ENCODE measurements at regions not wholly inside any gene's neighbourhood (a gene's known extent, or its start where the extent isn't known, plus 50 kb on each side); places are given as distances from the start of the nearest gene placed in this dataset.
"Not testable (repeated sequence)": the region's sequence is repeated elsewhere in the genome, so short reads cannot be mapped to it uniquely, and the experiment has no call there.

DNA sequence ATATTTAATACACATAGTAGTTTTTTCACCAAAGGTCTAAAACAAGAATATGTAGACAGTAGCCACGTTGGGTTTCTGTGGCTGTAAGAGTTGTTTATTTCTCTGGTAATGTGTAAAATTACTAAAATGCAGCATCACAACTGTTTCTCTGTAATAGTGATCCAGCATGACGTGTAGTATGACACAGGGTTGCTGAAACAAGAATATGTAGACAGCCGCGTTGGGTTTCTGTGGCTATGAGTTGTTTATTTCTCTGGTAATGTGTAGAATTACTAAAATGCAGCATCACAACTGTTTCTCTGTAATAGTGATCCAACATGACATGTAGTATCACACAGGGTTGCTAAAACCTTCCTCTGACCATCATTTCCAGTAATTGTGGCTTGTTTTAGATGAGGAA is 153.6 kb upstream of the ZNF717 start:
- intact Hi-C loops (cut with DNase I; ENCODE audit: low total_unique reads) = no loop called here
- TF ChIP-seq CTCF (IDR thresholded peaks at IDR 0.05) (no peak), POLR2AphosphoS5 (IDR thresholded peaks at IDR 0.05) (no peak), POLR2A (IDR thresholded peaks at IDR 0.05) (no peak)

GRCh38 chr3:75951941-75952340 is 166.6 kb upstream of the ZNF717 start:
- DNase-seq (ENCODE audit: low spot score in 2 of 2) = no peak
- H3K27ac ChIP-seq = no peak overlapping the region
- no peak overlapping the region for H3K4me3 ChIP-seq
- no peak for TF ChIP-seq CTCF (IDR thresholded peaks at IDR 0.05)
- no peak for TF ChIP-seq POLR2AphosphoS5 (IDR thresholded peaks at IDR 0.05)
- no peak for TF ChIP-seq POLR2A (IDR thresholded peaks at IDR 0.05)
- intact Hi-C loops (cut with DNase I; ENCODE audit: low total_unique reads) = no loop called here
- no peaks in the 10 kb centered on the region for H3K36me3 ChIP-seq
- no peaks in the 10 kb centered on the region for H3K9me3 ChIP-seq
- H3K27me3 ChIP-seq = no peaks in the 10 kb centered on the region
- no peaks in the 10 kb centered on the region for H3K4me1 ChIP-seq

More for the DNA sequence above, 153.6 kb upstream of the ZNF717 start:
- no peak for DNase-seq (ENCODE audit: low spot score in 2 of 2)
- Histone ChIP-seq H3K4me3 (no peak overlapping the region), H3K4me1 (no peaks in the 10 kb centered on the region), H3K9me3 (no peaks in the 10 kb centered on the region), H3K27ac (no peak overlapping the region), H3K36me3 (no peaks in the 10 kb centered on the region), H3K27me3 (no peaks in the 10 kb centered on the region)

DNA sequence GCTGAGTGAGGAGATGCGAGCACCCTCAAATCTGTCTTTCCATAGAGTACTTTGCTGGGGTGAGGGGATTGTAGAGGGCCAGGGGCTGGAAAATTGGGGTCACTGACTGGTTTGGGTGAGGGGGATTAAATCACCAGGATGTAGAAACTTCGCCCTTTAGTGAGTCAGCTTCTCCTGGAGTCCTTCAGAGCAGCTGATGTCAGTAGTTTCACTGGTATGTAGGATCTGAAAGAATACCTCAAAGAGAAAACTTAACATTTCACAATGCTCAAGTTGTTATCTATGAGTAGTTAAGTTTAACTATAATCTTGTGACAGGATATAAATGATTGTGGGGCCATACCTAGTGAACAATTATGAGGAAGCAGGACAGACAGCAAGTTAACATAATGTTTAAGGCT is 174.7 kb upstream of the ZNF717 start:
- H3K27me3 ChIP-seq; H3K9me3 ChIP-seq; H3K36me3 ChIP-seq; H3K4me3 ChIP-seq; intact Hi-C loops (cut with DNase I; ENCODE audit: low total_unique reads); H3K4me1 ChIP-seq; H3K27ac ChIP-seq; DNase-seq (ENCODE audit: low spot score in 2 of 2): not testable (repeated sequence)

DNA sequence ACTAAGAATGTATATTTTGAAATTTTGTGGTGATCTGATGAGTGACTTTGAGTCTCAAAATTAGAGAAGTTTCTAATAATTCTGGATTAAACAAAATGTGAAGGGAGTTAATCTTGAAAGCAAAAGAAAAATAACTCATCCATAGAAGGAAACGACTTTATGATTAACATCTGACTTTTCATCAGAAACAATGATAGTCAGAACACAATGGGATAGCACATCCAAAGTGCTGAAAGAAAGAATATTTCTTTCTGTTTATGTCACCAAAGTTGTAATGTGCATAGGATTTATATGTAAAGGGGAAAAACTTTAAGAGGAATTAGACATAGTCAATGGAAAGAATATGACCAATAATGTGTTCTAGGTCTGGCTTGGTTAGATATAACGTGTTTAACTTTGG is 176.7 kb upstream of the ZNF717 start:
- intact Hi-C loops (cut with DNase I; ENCODE audit: low total_unique reads); H3K27ac ChIP-seq; DNase-seq (ENCODE audit: low spot score in 2 of 2); H3K4me3 ChIP-seq; H3K9me3 ChIP-seq; H3K36me3 ChIP-seq; H3K27me3 ChIP-seq; H3K4me1 ChIP-seq: not testable (repeated sequence)

DNA sequence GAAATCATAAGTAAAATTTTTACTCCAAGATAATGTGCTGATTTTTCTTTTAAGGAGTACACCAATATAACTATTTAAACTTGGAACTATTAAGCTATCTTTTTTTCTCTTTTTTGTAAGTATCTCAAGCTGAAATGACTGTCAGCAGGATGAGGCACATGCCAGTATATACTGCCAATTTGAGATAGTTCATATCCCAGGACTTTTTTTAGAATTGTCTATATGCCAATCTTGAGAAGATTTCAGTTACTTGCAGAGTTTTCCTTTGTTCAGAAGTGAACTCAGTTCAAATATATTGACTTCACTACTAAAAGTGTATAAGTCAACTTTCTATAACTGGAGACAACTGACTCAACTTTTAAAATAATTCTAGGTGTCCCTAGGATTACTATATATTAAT is 181.7 kb upstream of the ZNF717 start:
- no peaks in the 10 kb centered on the region for H3K9me3 ChIP-seq
- H3K4me3 ChIP-seq = no peak overlapping the region
- intact Hi-C loops (cut with DNase I; ENCODE audit: low total_unique reads) = no loop called here
- H3K27ac ChIP-seq = no peak overlapping the region
- H3K36me3 ChIP-seq = no peaks in the 10 kb centered on the region
- TF ChIP-seq POLR2AphosphoS5 (IDR thresholded peaks at IDR 0.05) (no peak), CTCF (IDR thresholded peaks at IDR 0.05) (no peak), POLR2A (IDR thresholded peaks at IDR 0.05) (no peak)
- no peaks in the 10 kb centered on the region for H3K27me3 ChIP-seq
- no peaks in the 10 kb centered on the region for H3K4me1 ChIP-seq
- DNase-seq (ENCODE audit: low spot score in 2 of 2) = no peak

- Histone ChIP-seq H3K36me3 (no peaks in the 10 kb centered on the region), H3K4me3 (no peak overlapping the region), H3K4me1 (no peaks in the 10 kb centered on the region), H3K9me3 (no peaks in the 10 kb centered on the region), H3K27me3 (no peaks in the 10 kb centered on the region), H3K27ac (no peak overlapping the region)
- TF ChIP-seq CTCF (IDR thresholded peaks at IDR 0.05) (no peak), POLR2AphosphoS5 (IDR thresholded peaks at IDR 0.05) (no peak), POLR2A (IDR thresholded peaks at IDR 0.05) (no peak)
- intact Hi-C loops (cut with DNase I; ENCODE audit: low total_unique reads) = no loop called here
- no peak for DNase-seq (ENCODE audit: low spot score in 2 of 2)
These were observed 193.3 kb upstream of the ZNF717 start for GRCh38 chr3:75978686-75979085.

All from breast epithelium (tissue), 4 donors.